ENCODE measurements at regions not wholly inside any gene's neighbourhood (a gene's known extent, or its start where the extent isn't known, plus 50 kb on each side); places are given as distances from the start of the nearest gene placed in this dataset.

DNA sequence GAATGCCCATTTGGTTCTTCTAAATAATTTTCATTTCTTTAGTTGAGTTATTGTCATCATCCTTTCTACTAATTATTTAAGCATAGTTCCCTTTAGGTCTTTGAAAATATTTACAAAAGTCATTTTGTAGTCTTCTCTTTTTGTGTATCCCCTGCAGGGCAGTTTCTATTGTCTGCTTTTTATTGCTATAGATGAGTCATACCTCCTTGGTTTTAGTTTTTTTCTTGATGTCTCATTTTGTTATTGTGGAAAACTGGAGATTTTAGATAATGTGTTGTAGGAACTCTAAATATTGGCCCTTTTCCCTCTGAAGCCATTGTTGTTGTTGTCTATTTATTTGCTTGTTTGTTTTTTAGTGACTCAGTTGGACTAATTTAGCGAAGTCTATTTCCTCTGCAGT, 387.9 kb downstream of the NUF2 start:
- TF ChIP-seq, protein P1, sequence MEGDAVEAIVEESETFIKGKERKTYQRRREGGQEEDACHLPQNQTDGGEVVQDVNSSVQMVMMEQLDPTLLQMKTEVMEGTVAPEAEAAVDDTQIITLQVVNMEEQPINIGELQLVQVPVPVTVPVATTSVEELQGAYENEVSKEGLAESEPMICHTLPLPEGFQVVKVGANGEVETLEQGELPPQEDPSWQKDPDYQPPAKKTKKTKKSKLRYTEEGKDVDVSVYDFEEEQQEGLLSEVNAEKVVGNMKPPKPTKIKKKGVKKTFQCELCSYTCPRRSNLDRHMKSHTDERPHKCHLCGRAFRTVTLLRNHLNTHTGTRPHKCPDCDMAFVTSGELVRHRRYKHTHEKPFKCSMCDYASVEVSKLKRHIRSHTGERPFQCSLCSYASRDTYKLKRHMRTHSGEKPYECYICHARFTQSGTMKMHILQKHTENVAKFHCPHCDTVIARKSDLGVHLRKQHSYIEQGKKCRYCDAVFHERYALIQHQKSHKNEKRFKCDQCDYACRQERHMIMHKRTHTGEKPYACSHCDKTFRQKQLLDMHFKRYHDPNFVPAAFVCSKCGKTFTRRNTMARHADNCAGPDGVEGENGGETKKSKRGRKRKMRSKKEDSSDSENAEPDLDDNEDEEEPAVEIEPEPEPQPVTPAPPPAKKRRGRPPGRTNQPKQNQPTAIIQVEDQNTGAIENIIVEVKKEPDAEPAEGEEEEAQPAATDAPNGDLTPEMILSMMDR (IDR thresholded peaks at IDR 0.05) = no peak

DNA sequence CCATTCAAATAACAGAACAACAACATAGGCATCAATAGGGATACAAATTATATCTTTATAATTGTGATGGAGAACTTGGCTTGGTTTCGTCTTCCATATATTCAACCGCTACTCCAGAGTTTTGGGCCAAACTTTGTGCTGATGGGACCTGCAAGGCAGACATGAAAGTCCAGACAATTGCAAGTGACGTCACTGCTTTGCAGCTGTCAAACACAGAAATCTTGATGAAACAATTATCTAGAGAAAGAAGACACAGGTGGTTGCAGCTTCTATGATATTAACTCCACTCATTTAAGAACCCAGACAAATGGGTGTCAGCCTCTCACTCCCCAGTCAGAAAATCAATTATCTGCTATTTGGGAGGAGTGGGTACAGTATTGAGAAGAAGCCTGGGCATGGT, 390.6 kb downstream of the NUF2 start:
- TF ChIP-seq, protein P1 (IDR thresholded peaks at IDR 0.05) = no peak

GRCh38 chr1:163720294-163720693, 398.5 kb downstream of the NUF2 start:
- TF ChIP-seq, protein P1 (IDR thresholded peaks at IDR 0.05) = no peak

DNA sequence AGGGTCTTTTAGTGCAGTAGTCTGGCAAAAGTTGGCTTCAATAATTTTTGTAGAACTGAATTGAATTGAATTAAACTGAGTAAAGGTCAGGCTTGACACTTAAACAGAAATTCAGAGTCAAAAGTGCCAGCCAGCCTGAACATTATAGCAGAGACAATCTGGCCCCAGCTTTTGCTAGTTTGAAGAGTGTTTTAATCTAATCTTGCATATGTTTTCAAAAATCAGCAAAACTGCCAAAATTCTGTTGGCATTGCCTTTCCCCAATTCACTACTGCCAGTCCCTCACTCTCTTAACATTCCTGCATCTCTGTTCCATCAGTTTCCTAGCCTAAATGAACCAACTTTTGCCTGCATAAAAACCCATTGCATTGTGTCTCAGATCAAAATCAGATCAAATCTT, 403.8 kb downstream of the NUF2 start:
- TF ChIP-seq, protein P1 (IDR thresholded peaks at IDR 0.05) = no peak

DNA sequence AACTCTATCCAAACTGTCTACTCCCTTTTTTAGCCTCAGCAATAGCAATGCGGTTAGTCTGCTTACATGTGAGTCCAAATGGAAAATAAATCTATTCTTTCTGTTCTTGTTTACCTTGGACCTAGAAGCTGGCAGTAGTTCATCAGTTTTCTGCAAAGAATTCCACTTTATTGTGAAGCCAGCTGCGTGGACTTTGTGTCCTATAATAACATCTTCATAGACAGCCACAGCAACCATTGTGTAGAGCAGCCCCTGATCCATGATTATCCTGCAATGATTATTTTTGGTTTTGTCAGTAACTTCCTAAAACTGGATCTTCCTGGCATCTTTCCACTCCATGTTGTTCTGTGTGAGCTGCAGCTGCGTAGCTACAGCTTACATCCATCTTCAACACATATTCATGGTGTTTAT, 408.7 kb downstream of the NUF2 start:
- TF ChIP-seq, protein P1 (IDR thresholded peaks at IDR 0.05) = no peak

DNA sequence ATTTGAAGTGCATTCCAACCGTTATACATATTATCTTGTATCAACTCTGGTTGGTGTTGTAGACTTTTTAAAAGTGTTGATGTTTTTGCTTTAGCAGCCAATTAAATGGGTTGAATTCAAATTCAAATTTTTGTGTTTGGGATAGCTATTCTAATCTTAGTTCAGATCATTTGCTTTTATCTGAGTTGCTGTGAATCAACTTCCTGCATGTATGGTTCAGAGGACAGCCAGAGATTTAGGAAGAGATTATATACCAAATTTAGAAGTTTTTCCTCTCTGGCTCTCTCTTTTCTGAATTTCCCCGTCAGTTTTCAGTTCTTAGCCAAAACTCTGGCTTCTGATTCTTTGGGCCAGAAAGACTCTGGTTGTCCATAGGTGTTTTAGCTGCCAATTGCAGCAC, 415.5 kb downstream of the NUF2 start:
- TF ChIP-seq, protein P1 (IDR thresholded peaks at IDR 0.05) = no peak

DNA sequence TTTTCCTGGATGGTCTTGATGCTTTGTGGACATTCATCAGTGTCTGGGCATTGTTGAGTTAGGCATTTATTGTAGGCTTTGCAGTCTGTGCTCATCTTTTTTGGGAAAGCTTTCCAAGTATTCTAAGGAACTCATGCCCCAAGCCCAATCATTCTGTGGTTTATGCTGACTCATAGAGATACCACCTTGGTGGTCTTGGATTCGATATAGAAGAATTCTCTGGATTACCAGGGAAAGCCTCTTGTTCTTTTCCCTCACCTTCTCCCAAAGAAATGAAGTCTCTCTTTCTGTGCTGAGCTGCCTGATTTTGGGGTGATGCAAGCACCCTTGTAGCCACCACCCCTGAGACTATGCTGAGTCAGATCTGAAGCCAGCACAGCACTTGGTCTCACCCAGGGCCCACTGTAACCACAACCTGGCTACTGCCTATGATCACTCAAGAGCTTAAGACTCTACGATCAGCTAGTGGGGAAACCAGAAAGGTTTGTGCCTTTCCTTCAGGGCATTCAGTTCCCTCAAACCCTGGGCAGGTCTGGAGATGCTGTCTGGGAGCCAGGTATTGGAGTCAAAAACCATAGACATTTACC, 422.6 kb downstream of the NUF2 start:
- TF ChIP-seq, protein P1 (IDR thresholded peaks at IDR 0.05) = no peak

GRCh38 chr1:163745204-163745603, 423.4 kb downstream of the NUF2 start:
- TF ChIP-seq, protein P1 (IDR thresholded peaks at IDR 0.05) = no peak

All from LNCAP (cell line).